ENCODE measurements at regions not wholly inside any gene's neighbourhood (a gene's known extent, or its start where the extent isn't known, plus 50 kb on each side); places are given as distances from the start of the nearest gene placed in this dataset.
"Not testable (repeated sequence)": the region's sequence is repeated elsewhere in the genome, so short reads cannot be mapped to it uniquely, and the experiment has no call there.

GRCh38 chr10:45105309-45105708 lies 104.6 kb downstream of the ZNF22 start:
- H3K27me3 ChIP-seq (ENCODE audit: control insufficient read depth, insufficient read depth, low read length); intact Hi-C loops (cut with micrococcal nuclease); H3K4me1 ChIP-seq (ENCODE audit: control insufficient read depth, insufficient read depth, low read length); CTCF ChIA-PET; H3K14ac ChIP-seq (replicated peaks; ENCODE audit: low read depth, low read length); H3K36me3 ChIP-seq (ENCODE audit: control insufficient read depth, insufficient read depth, low read length); DNase-seq; H2AK5ac ChIP-seq (ENCODE audit: low read depth, low read length); dilution Hi-C loops (cut with HindIII; ENCODE audit: low sequenced_read_pairs, unreplicated experiment); H2AFZ ChIP-seq (replicated peaks; ENCODE audit: low read length, poor library complexity); H3K23ac ChIP-seq (ENCODE audit: low read depth, low read length); H3K9me1 ChIP-seq (ENCODE audit: insufficient read depth, low read length); H2BK5ac ChIP-seq (ENCODE audit: low read depth, low read length, poor library complexity, severe bottlenecking); H4K20me1 ChIP-seq (ENCODE audit: insufficient read depth, low read length); H4K8ac ChIP-seq (ENCODE audit: low read depth in 2 of 2, low read length in 2 of 2); H3K18ac ChIP-seq (ENCODE audit: low read depth, low read length); H2BK120ac ChIP-seq (ENCODE audit: low read depth, low read length); H3K56ac ChIP-seq (ENCODE audit: extremely low read depth, insufficient read depth, low read length); H2AK9ac ChIP-seq (replicated peaks; ENCODE audit: low read depth, low read length, poor library complexity); in situ Hi-C loops (cut with MboI; ENCODE audit: low sequenced_read_pairs); H3K4me3 ChIP-seq (ENCODE audit: insufficient read depth, low read depth, low read length); H4K5ac ChIP-seq (ENCODE audit: low read depth, low read length); H3K9me3 ChIP-seq (ENCODE audit: control insufficient read depth, insufficient read depth, low read length); ATAC-seq (ENCODE audit: low read depth); BruUV-seq (replicated peaks); H3K79me1 ChIP-seq (ENCODE audit: low read depth in 1 of 2, low read length in 2 of 2); H2BK20ac ChIP-seq (ENCODE audit: low read depth, low read length); H4K91ac ChIP-seq (ENCODE audit: insufficient read depth, low read depth, low read length); H2BK15ac ChIP-seq (ENCODE audit: low read depth, low read length); H3K9ac ChIP-seq (ENCODE audit: low read depth, low read length); POLR2A ChIA-PET (ENCODE audit: unreplicated experiment); H3K4me2 ChIP-seq (ENCODE audit: low read depth, low read length); H3K27ac ChIP-seq (ENCODE audit: insufficient read depth, low read length); H3K4ac ChIP-seq (ENCODE audit: low read depth, low read length): not testable (repeated sequence)
- no CpG with 5 or more reads among the region's 5 CpGs for WGBS, 2 experiments (ENCODE audit: extremely low coverage in 2 of 2, insufficient read length in 1 of 2)
